Activated naive CD4-positive, alpha-beta T cell treated with anti-CD3 and anti-CD28 coated beads, Interleukin-2, amount 50 U/mL, for 24 hours (primary cell): ENCODE measurements at regions not wholly inside any gene's neighbourhood (a gene's known extent, or its start where the extent isn't known, plus 50 kb on each side); places are given as distances from the start of the nearest gene placed in this dataset.
"Not testable (repeated sequence)": the region's sequence is repeated elsewhere in the genome, so short reads cannot be mapped to it uniquely, and the experiment has no call there.

Experiments
- H3K27ac Mint-ChIP-seq: one replicate; pipeline ENCODE4 v1.8.0; 2021; ENCODE audit warnings: mild to moderate bottlenecking, mixed read lengths
- H3K27me3 Mint-ChIP-seq: one replicate; pipeline ENCODE4 v1.8.0; 2021; ENCODE audit warnings: mixed read lengths
- H3K36me3 Mint-ChIP-seq: one replicate; pipeline ENCODE4 v1.8.0; 2021; ENCODE audit warnings: mixed read lengths
- H3K4me1 Mint-ChIP-seq: one replicate; pipeline ENCODE4 v1.8.0; 2021; ENCODE audit warnings: mixed read lengths
- H3K4me3 Mint-ChIP-seq: one replicate; pipeline ENCODE4 v1.8.0; 2021; ENCODE audit warnings: mild to moderate bottlenecking, mixed read lengths
- H3K9me3 Mint-ChIP-seq: one replicate; pipeline ENCODE4 v1.8.0; 2021; ENCODE audit warnings: mixed read lengths

DNA sequence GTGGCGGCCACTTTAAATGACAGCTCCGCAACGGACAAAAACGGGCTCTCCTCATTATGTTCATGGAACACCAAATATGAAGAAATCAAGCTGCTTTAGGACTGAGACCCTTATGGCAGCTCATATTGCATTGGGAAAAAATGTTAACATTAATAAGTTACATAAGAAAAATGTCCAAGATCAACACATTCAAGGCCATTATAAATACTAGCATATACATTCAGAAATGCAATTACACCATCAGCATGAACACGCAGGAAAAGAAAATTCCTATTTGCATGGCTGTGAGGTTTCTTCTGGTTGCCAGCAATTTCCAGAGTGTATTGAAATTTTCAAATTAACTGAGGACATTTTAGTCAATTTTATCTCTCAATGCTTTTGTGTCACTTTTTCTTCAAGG lies 374.1 kb upstream of the NRP1 start:
- no peaks in the 10 kb centered on the region for H3K36me3 Mint-ChIP-seq
- H3K27ac Mint-ChIP-seq = no peak overlapping the region
- H3K9me3 Mint-ChIP-seq = no peaks in the 10 kb centered on the region
- H3K27me3 Mint-ChIP-seq = peaks cover 8% of the 10 kb centered on the region
- no peaks in the 10 kb centered on the region for H3K4me1 Mint-ChIP-seq
- H3K4me3 Mint-ChIP-seq = no peak overlapping the region

DNA sequence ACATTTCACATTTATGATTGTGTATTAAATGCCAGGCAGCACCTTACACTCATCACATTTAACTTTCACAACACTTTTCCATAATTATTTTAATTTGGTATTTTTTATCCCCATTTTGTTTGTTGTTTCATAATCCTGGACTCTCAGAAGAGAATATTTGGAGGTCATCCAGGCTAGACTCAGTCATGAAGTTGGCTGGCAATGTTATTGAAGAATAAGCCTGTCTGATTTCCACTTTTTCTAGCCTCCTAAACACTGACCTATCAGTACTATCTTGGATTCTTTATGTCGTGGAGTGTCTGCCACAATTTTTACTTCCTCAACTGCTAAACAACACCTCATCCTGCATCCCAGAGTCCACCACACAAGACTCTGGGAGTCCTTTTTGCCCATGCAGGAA lies 372.3 kb upstream of the NRP1 start:
- Mint-ChIP-seq H3K9me3 (no peaks in the 10 kb centered on the region), H3K4me3 (no peak overlapping the region), H3K36me3 (no peaks in the 10 kb centered on the region), H3K4me1 (no peaks in the 10 kb centered on the region), H3K27ac (no peak overlapping the region), H3K27me3 (peaks cover 10% of the 10 kb centered on the region)

DNA sequence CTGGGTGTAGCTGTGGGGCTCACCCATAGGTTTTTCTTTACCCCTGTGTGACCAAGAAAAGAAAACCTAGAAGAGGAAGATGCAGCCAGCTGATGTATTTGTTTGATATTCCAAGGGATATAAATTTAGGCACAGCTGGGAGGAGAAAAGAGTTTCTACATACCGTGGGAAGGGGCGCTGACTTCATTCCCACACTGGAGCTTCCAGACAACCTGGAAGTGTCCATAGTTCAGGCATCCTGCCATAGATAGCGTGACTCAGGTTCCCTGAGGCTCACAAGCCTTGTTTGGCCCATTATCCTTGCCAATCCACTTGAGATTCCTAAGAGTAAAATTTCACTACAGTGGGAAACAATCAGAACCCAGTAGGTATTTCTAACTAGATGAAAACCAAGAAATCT lies 371.7 kb upstream of the NRP1 start:
- Mint-ChIP-seq H3K27me3 (peaks cover 10% of the 10 kb centered on the region), H3K4me1 (no peaks in the 10 kb centered on the region), H3K36me3 (no peaks in the 10 kb centered on the region), H3K9me3 (no peaks in the 10 kb centered on the region), H3K4me3 (no peak overlapping the region), H3K27ac (no peak overlapping the region)

DNA sequence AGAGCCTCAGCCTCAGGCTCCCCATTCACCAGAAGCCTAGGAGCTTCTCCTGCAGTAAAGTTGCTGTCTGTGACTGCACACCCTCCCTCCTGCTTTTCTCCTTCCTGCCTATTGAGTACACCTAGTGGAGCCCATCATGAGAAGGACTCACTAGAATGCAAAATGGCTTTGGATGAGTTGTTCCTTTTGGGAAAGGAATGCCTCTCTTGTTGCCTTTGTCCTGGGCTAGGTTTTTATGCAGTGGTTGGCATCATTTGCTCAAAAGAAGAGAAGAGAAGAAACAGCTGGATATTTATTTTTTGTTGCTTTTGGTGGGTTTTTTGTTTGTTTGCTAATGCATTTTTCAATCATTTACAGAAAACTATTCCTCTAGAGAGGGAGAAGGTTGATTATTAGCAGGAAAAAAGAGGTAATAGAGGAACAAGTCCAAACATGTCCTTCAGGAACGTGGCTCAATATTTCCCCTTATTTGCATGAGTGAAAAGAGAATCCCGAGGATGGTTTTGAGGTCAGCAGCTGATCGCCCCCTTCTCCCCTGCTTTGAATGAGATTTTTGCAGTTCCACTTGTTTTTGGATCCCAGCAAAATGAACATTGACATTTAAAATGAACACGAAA lies 369.9 kb upstream of the NRP1 start:
- no peak overlapping the region for H3K27ac Mint-ChIP-seq
- H3K36me3 Mint-ChIP-seq = no peaks in the 10 kb centered on the region
- H3K4me1 Mint-ChIP-seq = no peaks in the 10 kb centered on the region
- H3K4me3 Mint-ChIP-seq = no peak overlapping the region
- H3K9me3 Mint-ChIP-seq = no peaks in the 10 kb centered on the region
- peaks cover 15% of the 10 kb centered on the region for H3K27me3 Mint-ChIP-seq

DNA sequence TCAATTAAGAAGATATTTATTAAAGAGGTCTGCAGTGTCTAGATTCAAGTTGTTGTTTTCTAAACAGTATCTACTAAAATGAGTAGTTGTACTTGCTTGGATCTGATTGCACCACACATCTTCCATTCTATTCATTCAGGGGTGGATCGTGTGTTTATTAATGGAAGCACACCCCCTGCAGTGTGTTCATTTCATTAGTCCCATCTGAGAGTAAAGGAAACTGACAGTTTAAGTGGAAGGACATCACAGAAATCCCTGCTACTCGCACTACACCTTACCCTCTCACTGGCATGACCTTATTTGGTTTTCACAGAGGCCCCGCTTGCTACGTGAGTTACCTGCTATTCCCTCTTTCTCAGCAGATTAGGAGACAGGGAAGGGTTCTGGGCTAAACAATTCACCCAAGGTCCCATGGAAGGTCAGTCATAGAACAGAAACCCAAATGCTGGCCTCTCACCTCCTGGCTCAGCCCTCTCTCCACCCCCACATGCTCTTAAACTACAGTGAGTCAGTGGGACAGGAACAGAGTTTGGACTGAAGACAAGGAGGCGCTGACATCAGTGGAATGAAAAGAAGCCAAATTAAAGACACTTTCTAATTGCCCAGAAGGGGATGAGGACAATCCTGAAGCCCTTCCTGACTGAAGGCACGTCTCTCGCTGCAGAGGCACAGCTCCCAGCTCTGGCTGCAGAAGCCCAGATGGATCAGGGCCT lies 369.2 kb upstream of the NRP1 start:
- no peaks in the 10 kb centered on the region for H3K36me3 Mint-ChIP-seq
- no peaks in the 10 kb centered on the region for H3K4me1 Mint-ChIP-seq
- H3K9me3 Mint-ChIP-seq = no peaks in the 10 kb centered on the region
- no peak overlapping the region for H3K4me3 Mint-ChIP-seq
- H3K27me3 Mint-ChIP-seq = peaks cover 15% of the 10 kb centered on the region
- no peak overlapping the region for H3K27ac Mint-ChIP-seq

DNA sequence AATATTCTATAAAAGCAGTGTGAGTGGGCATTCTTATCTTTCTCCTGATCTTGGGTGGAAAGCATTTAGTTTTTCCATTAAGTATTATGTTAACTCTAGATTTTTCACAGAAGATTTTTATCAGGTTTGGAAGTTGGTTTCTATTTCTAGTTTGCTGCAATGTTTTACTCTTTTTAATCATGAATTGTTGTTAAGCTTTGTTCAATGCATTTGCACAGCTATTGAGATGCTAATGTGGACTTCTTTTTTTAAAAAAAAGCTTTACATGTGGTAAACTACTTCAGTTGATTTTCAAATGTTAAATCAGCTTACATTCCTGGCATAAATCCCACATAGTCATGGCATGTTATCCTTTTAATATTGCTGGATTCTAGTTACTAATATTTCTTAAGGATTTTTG lies 363.6 kb upstream of the NRP1 start:
- no peaks in the 10 kb centered on the region for H3K4me1 Mint-ChIP-seq
- no peaks in the 10 kb centered on the region for H3K36me3 Mint-ChIP-seq
- peaks cover 14% of the 10 kb centered on the region for H3K27me3 Mint-ChIP-seq
- no peaks in the 10 kb centered on the region for H3K9me3 Mint-ChIP-seq
- no peak overlapping the region for H3K4me3 Mint-ChIP-seq
- no peak overlapping the region for H3K27ac Mint-ChIP-seq

DNA sequence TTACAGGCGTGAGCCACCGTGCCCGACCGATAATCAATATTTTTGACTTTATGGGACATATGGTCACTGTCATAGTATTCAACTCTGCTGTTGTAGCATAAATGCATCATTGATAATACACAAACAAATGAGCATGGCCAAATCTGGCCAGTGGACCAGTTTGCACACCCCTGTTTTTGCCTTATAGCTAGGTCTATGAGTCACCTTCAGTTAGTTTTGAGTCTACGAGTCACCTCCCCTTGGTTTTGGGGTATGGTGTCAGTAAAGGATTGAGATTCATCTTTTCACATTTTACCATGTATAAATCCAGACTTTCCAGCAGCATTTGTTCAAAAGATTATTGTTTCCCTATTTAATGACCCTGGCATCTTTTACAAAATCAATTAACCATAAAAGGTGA lies 362.5 kb upstream of the NRP1 start:
- Mint-ChIP-seq H3K4me1 (no peaks in the 10 kb centered on the region), H3K36me3 (no peaks in the 10 kb centered on the region), H3K9me3 (no peaks in the 10 kb centered on the region), H3K27ac (no peak overlapping the region), H3K4me3 (no peak overlapping the region), H3K27me3 (peaks cover 11% of the 10 kb centered on the region)

DNA sequence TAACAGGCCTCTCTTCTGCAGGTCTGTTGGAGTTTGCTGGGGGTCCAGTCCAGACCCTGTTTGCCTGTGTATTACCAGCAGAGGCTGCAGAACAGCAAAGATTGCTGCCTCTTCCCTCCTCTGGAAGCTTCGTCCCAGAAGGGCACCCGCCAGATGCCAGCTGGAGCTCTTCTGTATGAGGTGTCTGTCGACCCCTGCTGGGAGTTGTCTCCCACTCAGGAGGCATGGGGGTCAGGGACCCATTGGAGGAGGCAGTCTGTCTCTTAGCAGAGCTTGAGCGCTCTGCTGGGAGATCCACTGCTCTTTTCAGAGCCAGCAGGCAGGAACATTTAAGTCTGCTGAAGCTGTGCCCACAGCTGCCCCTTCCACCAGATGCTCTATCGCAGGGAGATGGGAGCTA lies 361.1 kb upstream of the NRP1 start:
- no peak overlapping the region for H3K27ac Mint-ChIP-seq
- H3K27me3 Mint-ChIP-seq = peaks cover 6% of the 10 kb centered on the region
- H3K4me1 Mint-ChIP-seq = no peaks in the 10 kb centered on the region
- peaks cover 7% of the 10 kb centered on the region for H3K9me3 Mint-ChIP-seq
- H3K36me3 Mint-ChIP-seq = no peaks in the 10 kb centered on the region
- no peak overlapping the region for H3K4me3 Mint-ChIP-seq

DNA sequence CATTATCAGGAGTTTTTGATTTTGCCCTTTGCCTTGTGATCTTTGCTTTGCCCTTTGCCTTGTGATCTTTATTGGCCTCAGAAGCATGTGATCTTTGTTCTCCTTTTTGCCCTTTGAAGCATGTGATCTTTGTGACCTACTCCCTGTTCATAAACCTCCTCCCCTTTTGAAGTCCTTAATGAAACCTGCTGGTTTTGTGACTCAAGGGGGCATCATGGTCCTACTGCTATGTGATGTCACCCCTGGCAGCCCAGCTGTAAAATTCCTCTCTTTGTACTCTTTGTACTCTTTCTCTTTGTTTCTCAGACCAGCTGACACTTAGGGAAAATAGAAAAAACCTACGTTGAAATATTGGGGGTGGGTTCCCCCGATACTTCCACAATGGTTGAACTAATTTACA lies 356.1 kb upstream of the NRP1 start:
- not testable (repeated sequence) for H3K27me3 Mint-ChIP-seq, H3K4me3 Mint-ChIP-seq, H3K36me3 Mint-ChIP-seq, H3K27ac Mint-ChIP-seq, H3K4me1 Mint-ChIP-seq
- peaks cover 15% of the 10 kb centered on the region for H3K9me3 Mint-ChIP-seq

DNA sequence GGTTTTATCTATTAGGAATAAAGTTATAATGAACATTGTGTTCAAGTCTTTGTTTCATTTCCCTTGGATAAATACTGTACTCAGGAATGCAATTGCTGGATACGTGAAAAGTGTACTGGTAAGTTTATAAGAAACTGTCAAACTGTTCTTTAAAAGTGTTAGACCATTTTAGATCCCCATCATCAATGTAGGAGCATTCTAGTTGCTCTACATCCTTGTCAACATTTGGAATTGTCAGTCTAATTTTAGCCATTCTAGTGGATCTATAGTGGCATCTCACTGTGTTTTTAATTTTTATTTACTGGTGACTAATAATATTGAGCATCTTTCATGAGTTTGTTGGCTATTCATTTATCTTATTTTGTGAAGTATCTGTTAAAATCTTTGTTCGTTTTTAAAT lies 354.0 kb upstream of the NRP1 start:
- H3K4me3 Mint-ChIP-seq = no peak overlapping the region
- peaks cover 4% of the 10 kb centered on the region for H3K27me3 Mint-ChIP-seq
- H3K9me3 Mint-ChIP-seq = peaks cover 15% of the 10 kb centered on the region
- no peaks in the 10 kb centered on the region for H3K4me1 Mint-ChIP-seq
- peaks cover 2% of the 10 kb centered on the region for H3K36me3 Mint-ChIP-seq
- H3K27ac Mint-ChIP-seq = no peak overlapping the region

DNA sequence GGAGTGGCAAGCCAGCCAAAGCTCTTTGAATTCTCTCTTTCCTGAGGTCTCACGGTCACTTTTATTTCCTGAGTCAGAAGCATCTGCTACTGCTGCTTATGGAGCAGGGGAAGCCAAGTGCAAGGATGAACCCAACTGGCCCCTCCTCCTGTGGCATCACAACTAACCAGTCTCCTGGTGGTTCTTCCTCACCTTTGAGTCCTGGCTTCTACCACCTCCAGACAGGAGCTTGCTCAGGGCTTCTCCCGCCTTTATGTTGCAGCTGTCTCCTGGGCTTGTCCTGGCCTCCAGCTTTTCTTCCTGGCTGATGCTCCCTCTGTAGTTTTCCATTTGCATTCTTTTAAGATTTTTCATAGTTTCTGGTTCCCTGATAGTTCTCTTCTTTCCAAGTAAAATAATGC lies 349.7 kb upstream of the NRP1 start:
- peaks cover 4% of the 10 kb centered on the region for H3K27me3 Mint-ChIP-seq
- H3K4me1 Mint-ChIP-seq = no peaks in the 10 kb centered on the region
- no peak overlapping the region for H3K27ac Mint-ChIP-seq
- H3K36me3 Mint-ChIP-seq = no peaks in the 10 kb centered on the region
- no peaks in the 10 kb centered on the region for H3K9me3 Mint-ChIP-seq
- no peak overlapping the region for H3K4me3 Mint-ChIP-seq

DNA sequence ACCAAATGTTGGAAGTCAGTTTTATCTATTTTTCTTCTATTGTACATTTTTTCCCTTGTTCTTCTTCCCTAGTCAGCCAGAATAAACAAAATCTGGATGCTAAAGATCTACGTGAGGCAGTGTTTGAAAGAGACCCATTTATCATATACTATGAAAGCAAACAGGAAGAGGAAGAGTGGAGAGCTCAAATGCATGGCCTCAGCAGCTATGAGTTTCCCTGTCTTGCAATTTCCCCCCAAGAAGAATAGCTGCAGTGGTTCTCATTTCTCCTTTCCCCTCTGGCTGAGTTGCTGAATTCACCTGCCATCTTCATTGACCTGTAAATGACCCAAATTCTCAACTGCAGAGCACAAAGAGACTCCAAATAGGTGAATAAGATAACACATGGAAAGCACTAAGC lies 347.1 kb upstream of the NRP1 start:
- H3K27ac Mint-ChIP-seq = no peak overlapping the region
- H3K4me1 Mint-ChIP-seq = no peaks in the 10 kb centered on the region
- no peaks in the 10 kb centered on the region for H3K9me3 Mint-ChIP-seq
- no peaks in the 10 kb centered on the region for H3K36me3 Mint-ChIP-seq
- H3K4me3 Mint-ChIP-seq = no peak overlapping the region
- H3K27me3 Mint-ChIP-seq = peaks cover 6% of the 10 kb centered on the region

DNA sequence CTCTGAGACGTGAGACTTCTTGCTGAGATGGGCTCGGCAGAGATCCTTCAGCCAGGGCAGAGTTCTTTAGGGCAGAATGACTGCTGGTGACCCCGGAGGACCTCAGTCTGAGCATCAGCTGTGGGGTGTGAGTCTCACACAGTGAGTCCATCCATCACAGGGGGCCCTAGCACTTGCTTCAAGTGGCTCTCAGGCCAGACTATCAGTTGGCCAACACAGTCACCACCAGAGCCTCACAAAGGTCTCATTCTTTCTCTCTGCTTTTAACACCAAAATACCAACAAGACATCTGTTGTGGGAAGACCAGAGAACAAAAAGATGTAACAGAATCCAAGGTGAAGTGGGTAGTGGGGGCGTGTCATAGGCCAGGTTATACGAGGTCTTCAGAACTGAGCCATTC lies 345.6 kb upstream of the NRP1 start:
- no peak overlapping the region for H3K27ac Mint-ChIP-seq
- no peaks in the 10 kb centered on the region for H3K4me1 Mint-ChIP-seq
- no peaks in the 10 kb centered on the region for H3K36me3 Mint-ChIP-seq
- H3K27me3 Mint-ChIP-seq = peaks cover 4% of the 10 kb centered on the region
- H3K9me3 Mint-ChIP-seq = no peaks in the 10 kb centered on the region
- H3K4me3 Mint-ChIP-seq = no peak overlapping the region

DNA sequence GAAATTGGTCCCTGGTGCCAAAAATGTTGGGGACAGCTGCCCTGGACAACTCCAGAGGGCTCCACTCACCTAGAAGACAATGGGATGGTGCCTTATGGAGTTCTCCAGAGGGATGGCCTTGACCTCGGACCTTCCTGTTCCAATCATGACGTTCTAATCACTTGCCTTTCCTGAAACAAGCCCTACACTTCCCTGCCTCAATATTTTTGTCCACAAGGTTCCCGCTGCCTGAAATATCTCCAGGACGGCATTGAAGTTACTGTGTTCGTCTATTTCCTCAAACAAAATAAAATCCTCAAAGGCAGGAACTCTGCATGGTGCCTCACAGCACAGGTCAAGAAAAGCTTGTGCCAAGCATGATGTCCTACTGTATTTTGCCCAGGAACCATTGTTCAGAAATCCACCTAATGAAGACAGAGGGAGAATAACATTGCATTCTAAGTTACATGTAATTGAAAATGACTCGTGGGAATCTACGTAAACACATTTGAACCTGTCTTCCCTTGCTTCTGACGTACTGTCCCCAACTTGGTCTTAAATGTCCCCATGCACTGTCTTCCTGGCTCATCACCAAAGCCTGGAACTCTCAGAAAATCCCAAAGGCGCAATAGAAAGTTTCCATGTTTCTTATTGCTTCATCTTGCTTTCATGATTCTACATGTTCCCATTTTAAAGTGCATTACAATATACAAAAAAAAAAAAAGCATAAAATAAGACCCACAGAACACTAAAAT lies 342.3 kb upstream of the NRP1 start:
- no peaks in the 10 kb centered on the region for H3K4me1 Mint-ChIP-seq
- peaks cover 4% of the 10 kb centered on the region for H3K27me3 Mint-ChIP-seq
- no peak overlapping the region for H3K4me3 Mint-ChIP-seq
- H3K36me3 Mint-ChIP-seq = no peaks in the 10 kb centered on the region
- H3K9me3 Mint-ChIP-seq = no peaks in the 10 kb centered on the region
- no peak overlapping the region for H3K27ac Mint-ChIP-seq

DNA sequence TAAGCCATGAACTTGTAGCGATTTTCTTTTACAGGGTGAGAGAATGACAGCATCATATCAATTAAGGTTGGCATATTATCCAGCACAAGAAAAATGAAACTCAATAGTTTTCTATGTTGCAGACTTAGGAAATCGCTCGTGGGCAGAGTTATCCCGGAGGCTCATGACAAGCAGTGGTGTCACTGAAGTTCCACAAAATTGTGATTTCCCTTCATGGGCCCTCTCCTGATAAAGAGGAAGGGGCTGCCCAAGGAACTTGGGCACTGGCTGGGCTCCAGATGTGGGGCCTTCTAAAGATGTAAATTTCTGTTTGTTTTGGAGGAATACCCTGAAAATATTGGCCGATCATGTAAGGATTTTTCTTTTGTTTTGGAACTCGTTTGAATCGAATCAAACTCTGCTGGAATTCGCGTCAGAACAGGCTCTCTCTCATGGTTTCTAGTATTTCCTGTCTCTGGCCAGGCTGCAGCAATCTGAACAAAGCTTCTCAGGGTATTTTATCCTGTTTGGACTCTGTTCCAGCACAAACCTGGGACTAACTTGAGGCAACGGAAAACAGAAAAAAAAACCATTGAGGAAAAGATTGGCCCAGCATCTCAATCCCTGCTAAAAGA lies 340.6 kb upstream of the NRP1 start:
- Mint-ChIP-seq H3K4me1 (no peaks in the 10 kb centered on the region), H3K27ac (no peak overlapping the region), H3K4me3 (no peak overlapping the region), H3K27me3 (peaks cover 4% of the 10 kb centered on the region), H3K9me3 (no peaks in the 10 kb centered on the region), H3K36me3 (no peaks in the 10 kb centered on the region)

DNA sequence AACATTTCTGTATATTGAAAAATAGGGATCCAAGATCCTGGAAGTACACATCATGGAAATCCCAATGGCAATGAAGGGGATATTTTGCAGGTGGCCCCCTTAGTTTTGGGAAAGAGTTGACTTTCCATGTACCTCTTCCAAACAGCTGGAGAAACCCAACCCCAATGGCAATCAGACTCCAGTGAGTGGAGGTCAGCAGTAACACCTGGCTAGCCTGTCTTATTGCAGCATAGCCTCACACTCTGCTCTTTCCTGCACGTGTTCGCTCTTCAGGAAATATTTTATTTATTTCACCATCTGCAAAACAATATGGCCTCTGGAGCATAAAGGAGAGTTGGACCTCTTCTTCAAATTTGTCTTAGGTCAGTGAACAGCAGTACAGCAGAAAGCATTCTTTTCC lies 340.0 kb upstream of the NRP1 start:
- Mint-ChIP-seq H3K9me3 (no peaks in the 10 kb centered on the region), H3K27ac (no peak overlapping the region), H3K4me1 (no peaks in the 10 kb centered on the region)

More for the DNA sequence above, 340.0 kb upstream of the NRP1 start:
- H3K27me3 Mint-ChIP-seq = peaks cover 4% of the 10 kb centered on the region
- no peaks in the 10 kb centered on the region for H3K36me3 Mint-ChIP-seq
- H3K4me3 Mint-ChIP-seq = no peak overlapping the region
